GM18867 (cell line): ENCODE measurements at regions not wholly inside any gene's neighbourhood (a gene's known extent, or its start where the extent isn't known, plus 50 kb on each side); places are given as distances from the start of the nearest gene placed in this dataset.
"Not testable (repeated sequence)": the region's sequence is repeated elsewhere in the genome, so short reads cannot be mapped to it uniquely, and the experiment has no call there.

Experiments
- ATAC-seq: cut with Tn5 transposase; IDR thresholded peaks from one replicate; pipeline ENCODE4 v1.9.1; 2021; ENCODE audit warnings: mild to moderate bottlenecking, moderate library complexity; ENCODE audit not compliant: unreplicated experiment

DNA sequence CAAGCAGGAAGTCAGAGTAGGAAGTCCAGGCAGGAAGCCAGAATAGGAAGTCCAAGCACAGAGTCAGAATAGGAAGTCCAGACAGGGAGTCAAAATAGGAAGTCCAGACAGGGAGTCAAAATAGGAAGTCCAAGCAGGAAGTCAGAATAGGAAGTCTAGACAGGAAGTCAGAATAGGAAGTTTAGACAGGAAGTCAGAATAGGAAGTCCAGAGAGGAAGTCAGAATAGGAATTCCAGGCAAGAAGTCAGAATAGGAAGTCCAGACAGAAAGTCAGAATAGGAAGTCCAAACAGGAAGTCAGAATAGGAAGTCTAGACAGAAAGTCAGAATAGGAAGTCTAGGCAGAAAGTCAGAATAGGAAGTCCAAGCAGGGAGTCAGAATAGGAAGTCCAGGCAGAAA, 105.3 kb upstream of the C16orf82 start:
- ATAC-seq = no peak

DNA sequence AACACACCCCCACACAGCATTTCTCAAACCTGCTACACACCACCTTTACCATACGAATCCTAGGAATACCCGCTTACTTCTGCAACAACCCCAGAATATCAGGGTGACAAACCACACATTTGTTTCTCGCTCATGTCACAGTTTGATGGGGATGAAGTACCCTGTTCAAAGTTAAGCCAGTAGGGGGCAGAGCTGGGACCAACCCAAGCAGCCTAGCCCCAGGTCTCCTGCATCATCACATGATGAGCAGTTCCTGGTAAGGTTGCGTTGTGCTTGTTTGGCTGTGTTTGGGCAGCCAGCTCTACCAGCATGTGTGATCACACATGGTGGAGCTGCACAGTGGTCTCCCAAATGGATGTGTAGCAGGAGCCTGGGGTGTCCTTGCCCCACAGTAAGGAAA, 103.6 kb upstream of the C16orf82 start:
- no peak for ATAC-seq

DNA sequence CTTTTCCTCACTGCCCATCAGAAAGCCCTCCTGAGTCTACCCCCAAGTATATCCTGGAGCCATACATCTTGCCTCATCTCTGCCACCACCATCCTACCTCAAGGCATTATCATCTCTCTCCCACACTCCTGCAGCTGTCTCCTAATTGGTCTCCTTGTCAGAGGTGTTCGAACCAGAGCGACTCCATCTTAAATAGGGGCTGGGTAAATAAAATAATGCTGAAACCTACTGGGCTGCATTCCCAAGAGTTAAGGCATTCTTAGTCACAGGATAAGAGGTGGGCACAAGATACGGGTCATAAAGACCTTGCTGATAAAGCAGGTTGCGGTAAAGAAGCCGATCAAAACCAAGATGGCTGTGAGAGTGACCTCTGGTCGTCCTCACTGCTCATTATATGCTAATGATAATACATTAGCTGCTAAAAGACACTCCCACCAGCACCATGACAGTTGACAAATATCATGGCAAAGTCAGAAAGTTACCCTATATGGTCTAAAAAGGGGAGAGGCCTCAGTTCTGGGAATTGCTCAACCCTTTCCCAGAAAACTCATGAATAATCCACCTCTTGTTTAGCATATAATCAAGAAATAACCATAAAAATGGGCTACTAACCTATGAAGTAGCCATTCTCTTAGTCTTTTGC, 97.0 kb upstream of the C16orf82 start:
- no peak for ATAC-seq

DNA sequence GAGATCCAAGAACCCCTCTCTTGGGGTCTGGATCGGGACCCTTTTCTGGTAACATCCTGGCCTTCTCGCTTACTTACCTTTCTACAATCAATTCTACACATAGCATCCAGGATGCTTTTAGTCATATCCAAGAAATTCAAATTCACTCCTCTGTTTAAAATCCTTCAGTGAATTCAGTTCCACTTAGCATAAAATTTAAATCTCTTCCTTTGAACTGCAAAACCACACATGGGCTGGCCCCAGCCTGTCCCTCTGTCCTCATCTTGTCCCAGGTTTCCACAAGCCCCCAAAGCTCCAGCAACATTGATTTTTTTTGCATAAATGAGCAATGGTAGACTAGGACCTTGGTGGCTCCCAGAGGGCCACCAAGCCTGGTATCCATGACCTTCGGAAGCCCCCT, 96.4 kb upstream of the C16orf82 start:
- ATAC-seq = no peak

DNA sequence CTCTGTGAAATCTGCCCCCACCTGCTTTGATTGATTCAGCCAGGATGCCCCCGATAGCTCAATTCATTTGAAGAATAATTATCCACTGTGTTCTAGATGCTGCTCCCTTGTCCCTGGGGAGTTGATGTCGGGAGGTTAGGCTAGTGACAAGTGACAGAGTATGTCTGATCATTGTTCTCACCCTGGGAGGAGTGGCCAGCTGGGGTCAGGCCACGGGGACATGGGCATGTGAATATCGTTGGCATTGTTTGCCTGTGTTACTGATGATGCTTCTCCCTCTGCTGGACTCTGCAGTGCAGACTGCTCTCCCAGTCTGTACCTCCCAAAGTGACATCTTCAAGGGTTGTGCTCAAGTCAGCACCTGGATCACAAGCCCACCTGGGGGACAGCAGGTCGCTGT, 89.9 kb upstream of the C16orf82 start:
- ATAC-seq = no peak

DNA sequence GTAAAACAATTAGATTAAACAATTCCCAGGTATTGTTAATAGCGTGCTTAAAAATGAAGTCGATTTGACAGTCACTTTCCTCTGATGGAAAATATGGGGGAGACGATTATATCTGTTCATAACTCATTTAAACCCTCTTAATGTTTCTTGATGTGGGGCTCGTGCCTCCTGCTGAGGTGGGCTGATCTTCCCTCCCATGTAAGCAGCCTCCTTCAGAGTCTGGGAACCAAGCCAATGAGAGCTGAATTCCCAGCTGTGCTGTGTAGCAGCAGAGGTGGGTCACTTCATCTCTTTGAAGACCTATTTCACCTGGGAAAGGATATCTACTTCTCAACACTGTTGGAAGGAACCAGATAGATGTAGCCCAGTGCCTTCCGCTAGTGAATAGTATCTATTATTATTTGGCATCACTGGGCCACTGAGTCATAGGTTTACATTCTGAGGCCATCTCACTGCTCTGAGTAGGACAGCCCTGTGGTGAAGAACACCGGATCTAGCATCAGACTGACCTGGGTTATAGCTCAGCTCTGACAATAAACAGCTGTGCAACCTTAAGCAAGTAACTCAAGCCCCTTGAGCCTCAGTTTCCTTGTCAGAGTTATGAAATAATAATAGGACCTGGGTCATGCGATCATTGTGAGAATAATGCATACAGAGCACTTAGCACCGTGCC, 85.3 kb upstream of the C16orf82 start:
- no peak for ATAC-seq

DNA sequence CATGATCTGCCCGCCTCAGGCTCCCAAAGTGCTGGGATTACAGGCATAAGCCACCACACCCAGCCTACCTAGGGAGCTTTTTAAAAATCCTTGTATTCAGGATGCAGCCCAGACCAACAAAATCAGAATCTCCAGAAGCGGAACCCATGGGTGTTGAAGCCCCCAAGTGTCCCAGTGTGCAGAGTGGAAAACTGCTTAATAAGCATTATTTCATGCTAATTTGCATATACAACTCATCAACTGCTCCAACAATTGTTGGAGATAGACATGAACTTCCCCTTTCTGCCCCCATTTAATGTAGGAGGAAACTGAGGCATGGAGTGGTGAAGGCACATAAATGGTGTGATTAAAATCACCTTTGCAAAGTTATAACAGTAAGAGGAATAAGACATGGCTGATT, 84.3 kb upstream of the C16orf82 start:
- ATAC-seq = no peak

DNA sequence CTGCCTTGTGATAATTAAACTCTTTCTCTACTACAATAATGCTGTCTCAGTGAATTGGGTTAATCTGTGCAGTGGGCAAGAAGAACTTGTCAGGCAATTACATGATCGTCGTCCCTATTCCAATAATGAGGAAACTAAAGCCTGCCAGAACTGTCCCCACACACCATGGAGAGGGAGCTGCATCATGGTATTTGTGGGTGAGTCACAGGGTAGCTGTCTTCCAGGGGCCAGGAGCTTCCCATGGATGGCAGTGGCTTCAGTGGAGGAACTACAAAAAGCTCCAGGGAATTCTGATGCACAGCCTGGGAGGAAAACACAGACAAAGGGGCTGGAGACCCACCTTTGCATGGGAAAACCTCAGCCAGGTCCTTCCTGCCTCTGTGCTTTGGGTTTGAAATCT, 83.3 kb upstream of the C16orf82 start:
- no peak for ATAC-seq

DNA sequence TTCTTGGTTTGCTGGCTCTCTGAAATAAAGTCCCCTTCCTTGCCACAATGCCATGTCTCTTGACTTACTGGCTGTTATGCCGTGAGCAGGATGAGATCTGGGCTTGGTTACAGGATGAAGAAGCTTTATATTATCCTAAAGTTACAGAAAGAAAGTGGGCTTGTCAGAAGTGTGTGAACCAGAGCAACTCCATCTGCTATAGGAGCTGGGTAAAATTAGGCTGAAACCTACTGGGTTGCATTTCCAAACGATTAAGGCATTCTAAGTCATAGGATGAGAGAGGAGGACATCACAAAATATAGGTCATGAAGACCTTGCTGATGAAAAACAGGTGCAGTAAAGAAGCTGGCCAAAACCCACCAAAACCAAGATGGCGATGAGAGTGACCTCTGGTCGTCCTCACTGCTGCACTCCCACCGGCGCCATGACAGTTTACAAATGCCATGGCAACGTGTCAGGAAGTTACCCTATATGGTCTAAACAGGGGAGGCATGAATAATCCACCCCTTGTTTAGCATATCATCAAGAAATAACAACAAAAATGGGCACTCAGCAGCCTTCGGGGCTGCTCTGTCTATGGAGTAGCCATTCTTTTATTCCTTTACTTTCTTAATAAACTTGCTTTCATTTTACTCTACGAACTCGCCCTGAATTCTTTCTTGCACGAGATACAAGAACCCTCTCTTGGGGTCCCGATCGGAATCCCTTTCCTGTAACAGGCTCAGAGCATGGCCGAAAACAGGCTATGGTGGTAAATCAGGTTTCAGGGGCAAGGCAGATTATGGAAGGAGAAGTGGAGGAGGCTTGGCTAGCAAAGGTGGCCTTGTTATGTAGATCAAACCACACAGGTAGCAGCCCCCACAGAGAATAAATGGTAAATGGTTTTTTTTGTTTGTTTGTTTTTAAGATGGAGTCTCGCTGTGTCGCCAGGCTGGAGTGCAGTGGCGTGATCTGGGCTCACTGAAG, 81.3 kb upstream of the C16orf82 start:
- ATAC-seq = no peak

DNA sequence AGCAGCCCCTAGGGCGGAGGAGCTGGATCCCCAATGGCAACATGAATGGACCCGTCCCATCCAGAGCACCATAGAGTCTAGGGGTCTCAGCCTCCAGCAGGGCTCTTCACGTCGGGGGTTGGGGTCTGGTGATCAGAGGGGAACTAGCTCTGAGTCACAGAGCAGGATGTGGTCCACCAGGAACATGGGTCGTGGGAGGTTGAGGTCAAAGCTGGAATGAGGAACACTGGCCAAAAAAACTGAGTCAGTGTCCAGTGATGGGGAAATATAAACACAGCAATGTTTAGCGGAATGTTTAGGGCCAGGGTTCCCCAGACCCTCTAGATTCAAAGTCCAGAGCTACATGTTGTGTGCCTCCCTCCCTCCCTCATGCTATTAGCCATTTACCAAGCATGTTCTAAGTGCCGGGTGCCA, 79.1 kb upstream of the C16orf82 start:
- no peak for ATAC-seq

DNA sequence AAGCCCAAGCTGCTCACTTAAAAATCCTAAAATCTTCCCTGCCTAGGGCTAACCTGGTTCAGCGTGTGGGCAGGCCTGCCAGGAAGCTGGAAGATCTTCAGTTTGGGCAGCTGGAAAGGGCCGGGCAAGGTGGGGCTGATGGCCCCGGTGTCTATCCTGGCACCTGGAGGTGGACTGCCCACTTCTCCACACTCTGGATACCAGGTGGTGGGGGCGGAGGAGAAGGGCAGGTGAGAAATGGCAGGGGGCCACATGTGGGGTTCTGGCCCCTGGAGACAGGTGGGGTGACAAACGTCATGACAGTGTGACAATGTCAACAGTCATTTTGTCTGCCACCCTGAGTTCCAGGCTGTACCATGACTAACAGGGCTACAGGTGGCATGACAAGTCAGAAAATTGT, 78.5 kb upstream of the C16orf82 start:
- ATAC-seq = no peak

DNA sequence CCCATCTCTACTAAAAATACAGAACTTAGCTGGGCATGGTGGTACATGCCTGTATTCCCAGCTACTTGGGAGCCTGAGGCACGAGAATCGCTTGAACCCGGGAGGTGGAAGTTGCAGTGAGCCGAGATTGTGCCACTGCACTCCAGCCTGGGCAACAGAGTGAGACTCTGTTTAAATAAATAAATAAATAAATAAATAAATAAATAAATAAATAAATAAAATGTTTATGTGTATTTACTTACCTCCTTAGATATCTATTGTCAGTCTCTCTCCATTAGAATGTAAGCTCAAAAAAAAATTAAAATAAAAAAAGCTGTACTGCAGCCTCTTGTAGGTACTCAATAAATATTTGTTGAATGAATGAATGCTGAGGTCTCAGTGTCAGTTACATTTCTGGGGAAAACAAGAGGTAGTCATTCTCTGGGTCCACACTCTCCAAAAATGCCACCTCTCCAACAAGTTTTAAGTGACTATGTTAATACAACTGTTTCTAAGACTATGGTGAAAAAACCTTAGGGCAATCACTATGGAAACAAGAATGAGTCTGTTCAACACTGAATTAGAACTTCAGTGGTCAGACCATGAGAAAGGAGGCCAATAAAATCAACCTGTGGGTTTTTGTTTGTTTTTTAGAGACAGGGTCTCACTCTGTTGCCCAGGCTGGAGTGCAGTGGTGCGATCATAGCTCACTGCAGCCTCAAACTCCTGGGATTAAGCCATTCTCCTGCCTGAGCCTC, 76.2 kb upstream of the C16orf82 start:
- ATAC-seq = not testable (repeated sequence)

DNA sequence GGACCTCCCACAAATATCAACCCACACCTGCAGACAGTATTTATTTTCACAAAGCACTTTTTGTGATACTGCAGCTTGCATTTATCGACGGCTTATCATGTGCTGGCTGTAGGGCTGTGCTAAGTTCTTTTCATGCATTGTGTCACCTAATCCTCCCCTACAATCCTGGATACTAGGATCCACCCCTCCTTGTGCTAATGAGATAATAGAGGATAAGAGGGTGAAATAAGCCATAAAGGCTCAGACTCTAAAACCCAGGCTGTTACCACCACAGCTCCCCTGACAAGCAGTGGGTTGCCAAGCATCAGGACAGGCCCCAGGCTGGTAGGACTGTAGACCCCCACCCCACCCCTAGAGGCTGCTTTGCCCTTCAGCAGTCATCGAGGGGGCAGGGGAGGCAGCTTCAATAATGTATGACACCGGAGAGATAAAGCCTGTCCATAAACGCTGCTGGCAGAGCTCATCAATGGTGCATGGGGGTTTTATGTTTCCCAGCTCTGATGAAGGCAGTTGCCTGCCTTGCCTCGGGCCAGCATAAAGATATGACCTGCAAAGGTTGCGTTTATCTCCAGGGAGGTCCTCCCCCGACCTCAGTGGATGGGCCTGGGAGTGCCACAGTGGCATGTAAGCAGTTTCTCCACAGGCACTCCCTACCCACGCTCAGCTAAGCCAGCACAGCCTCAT, 73.9 kb upstream of the C16orf82 start:
- no peak for ATAC-seq

DNA sequence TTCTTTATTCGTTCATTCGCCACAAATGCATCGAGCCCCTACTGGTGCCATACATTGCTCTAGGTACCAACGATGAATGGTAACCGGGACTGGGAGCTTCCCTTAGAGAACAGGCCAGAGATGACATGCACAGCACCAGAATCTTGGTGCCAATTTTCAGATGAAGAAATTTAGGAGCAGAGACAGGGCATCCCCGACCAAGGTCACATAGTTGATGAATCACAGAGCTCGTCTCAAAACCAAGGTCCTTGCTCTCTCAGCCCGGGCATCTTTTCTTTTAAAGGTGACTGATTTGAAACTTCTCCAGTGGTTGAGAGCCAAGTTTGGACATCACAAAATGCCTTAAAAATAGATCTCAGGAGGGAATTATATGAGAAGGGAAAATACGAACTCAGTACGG, 73.2 kb upstream of the C16orf82 start:
- ATAC-seq = no peak

DNA sequence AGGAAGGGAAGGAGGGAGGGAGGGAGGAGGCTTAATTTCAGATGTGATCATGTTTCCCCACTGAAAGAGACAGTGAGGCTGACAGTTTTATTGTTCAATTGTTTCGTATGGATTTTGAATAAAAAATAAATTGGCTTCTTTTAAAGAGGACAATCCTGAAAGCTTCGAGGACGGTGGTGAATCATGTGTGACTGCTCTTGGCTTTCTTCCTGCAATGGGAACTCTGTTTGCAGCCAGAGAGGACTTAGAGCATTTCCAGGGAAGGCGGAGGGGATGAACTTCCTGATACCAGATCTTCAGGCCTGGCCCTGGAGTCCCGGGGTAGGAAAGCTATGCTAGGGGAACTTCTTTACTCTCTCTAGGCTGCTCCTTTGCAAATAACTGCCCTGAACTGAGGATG, 72.8 kb upstream of the C16orf82 start:
- no peak for ATAC-seq

DNA sequence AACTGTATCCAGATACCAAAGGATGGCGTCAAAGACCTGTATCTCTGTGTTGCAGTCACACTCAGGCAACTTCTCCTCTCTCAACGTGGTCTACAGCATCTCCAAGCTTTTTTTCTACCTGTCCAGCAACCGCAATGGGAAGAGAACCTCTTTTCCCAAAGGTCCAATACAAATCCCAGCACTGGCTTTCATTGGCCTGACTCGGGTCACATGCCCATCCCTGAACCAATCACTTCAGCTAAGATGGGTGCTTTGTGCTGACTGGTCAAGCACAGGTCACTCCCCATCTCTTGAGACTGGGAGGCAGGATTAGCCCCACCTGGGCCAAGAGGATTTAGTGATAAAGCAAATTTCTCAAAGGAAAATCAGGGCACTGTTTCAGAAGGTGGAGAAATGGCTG, 71.2 kb upstream of the C16orf82 start:
- no peak for ATAC-seq

DNA sequence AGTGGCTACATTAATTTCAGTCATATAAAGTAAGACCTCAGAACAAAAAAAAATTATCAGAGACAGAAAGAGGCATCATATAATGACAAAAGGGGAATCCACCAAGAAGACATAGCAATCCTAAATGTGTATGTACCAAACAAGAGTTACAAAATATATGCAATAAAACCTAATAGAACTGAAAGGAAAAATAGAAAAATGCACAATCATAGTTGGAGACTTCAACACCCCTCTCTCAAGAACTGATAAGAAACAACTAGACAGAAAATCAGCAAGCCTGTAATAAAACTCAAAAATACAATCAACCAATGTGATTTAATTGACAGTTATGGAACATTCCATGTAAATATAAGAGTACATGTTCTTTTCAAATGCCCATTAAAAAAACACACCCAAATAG, 61.3 kb upstream of the C16orf82 start:
- ATAC-seq = no peak
